IMR-90 (cell line): ENCODE measurements at regions not wholly inside any gene's neighbourhood (a gene's known extent, or its start where the extent isn't known, plus 50 kb on each side); places are given as distances from the start of the nearest gene placed in this dataset.

Experiments
- ATAC-seq: fragments of 200-7000 bp; cut with Tn5 transposase; 2 replicates; pipeline ENCODE4 v1.9.1; 2020; ENCODE audit warnings: low read depth, mild to moderate bottlenecking, moderate library complexity
- BruUV-seq: library from RNA; stranded (reverse); fragments of 400-500 nt; replicated peaks from 2 replicates; lab custom pipeline; 2021; lab: Mats Ljungman, UMichigan
- CTCF ChIA-PET: fragments of 300-600 bp; formaldehyde crosslinking; extraction: SDS; loops from one replicate; lab custom pipeline; 2021; ENCODE audit warnings: antibody characterized with exemption; lab: Yijun Ruan, JAX
- POLR2A ChIA-PET: fragments of 300-600 bp; sonication (Branson Sonifier 250); formaldehyde crosslinking; loops from one replicate; lab custom pipeline; 2022; ENCODE audit warnings: antibody characterized with exemption; ENCODE audit not compliant: unreplicated experiment; lab: Charles Lee
- DNase-seq: peaks from one replicate; pipeline ENCODE4 v3.0.0; 2013
- H2AFZ ChIP-seq: replicated peaks from 2 replicates; pipeline ENCODE3; 2013; ENCODE audit warnings: low read length, mild to moderate bottlenecking; ENCODE audit not compliant: poor library complexity
- H2AK5ac ChIP-seq: 2 replicates; pipeline ENCODE4 v1.6.1; 2013; ENCODE audit warnings: low read depth, low read length, inconsistent platforms
- H2AK9ac ChIP-seq: replicated peaks from 2 replicates; pipeline ENCODE3; 2013; ENCODE audit warnings: mild to moderate bottlenecking, low read depth, low read length, moderate library complexity; ENCODE audit not compliant: poor library complexity
- H2BK120ac ChIP-seq: 2 replicates; pipeline ENCODE4 v1.6.1; 2013; ENCODE audit warnings: low read depth, low read length, inconsistent platforms
- H2BK15ac ChIP-seq: 3 replicates; pipeline ENCODE4 v1.6.1; 2013; ENCODE audit warnings: low read depth, low read length, inconsistent platforms
- H2BK20ac ChIP-seq: 2 replicates; pipeline ENCODE4 v1.6.1; 2013; ENCODE audit warnings: low read depth, mild to moderate bottlenecking, inconsistent platforms, low read length, moderate library complexity
- H2BK5ac ChIP-seq: 2 replicates; pipeline ENCODE4 v1.6.1; 2013; ENCODE audit warnings: mild to moderate bottlenecking, low read depth, low read length, inconsistent platforms; ENCODE audit not compliant: poor library complexity, severe bottlenecking
- H3K14ac ChIP-seq: replicated peaks from 2 replicates; pipeline ENCODE4 v1.6.1; 2013; ENCODE audit warnings: low read depth, low read length, inconsistent platforms
- H3K18ac ChIP-seq: 2 replicates; pipeline ENCODE4 v1.6.1; 2013; ENCODE audit warnings: low read depth, low read length, control low read depth
- H3K23ac ChIP-seq: 2 replicates; pipeline ENCODE4 v1.6.1; 2013; ENCODE audit warnings: low read depth, low read length, inconsistent platforms
- H3K27ac ChIP-seq: 2 replicates; pipeline ENCODE4 v1.5.1; 2013; ENCODE audit warnings: mild to moderate bottlenecking, control low read depth, low read length; ENCODE audit not compliant: insufficient read depth
- H3K27me3 ChIP-seq: 2 replicates; pipeline ENCODE4 v1.6.1; 2013; ENCODE audit warnings: low read length; ENCODE audit not compliant: control insufficient read depth, insufficient read depth
- H3K36me3 ChIP-seq: 2 replicates; pipeline ENCODE4 v1.6.1; 2013; ENCODE audit warnings: low read length, mixed read lengths; ENCODE audit not compliant: control insufficient read depth, insufficient read depth
- H3K4ac ChIP-seq: 2 replicates; pipeline ENCODE4 v1.6.1; 2013; ENCODE audit warnings: low read depth, low read length, inconsistent platforms
- H3K4me1 ChIP-seq: 2 replicates; pipeline ENCODE4 v1.6.1; 2013; ENCODE audit warnings: low read length, mixed read lengths; ENCODE audit not compliant: control insufficient read depth, insufficient read depth
- H3K4me2 ChIP-seq: 2 replicates; pipeline ENCODE4 v1.6.1; 2013; ENCODE audit warnings: low read depth, mild to moderate bottlenecking, control low read depth, low read length, moderate library complexity
- H3K4me3 ChIP-seq: 2 replicates; pipeline ENCODE4 v1.5.1; 2013; ENCODE audit warnings: low read depth, mild to moderate bottlenecking, control low read depth, low read length, moderate library complexity; ENCODE audit not compliant: insufficient read depth
- H3K56ac ChIP-seq: 2 replicates; pipeline ENCODE4 v1.6.1; 2013; ENCODE audit warnings: low read length, inconsistent platforms; ENCODE audit not compliant: insufficient read depth; ENCODE audit errors: extremely low read depth
- H3K79me1 ChIP-seq, 2 experiments: 2 replicates each; pipeline ENCODE4 v1.6.1; 2013; ENCODE audit warnings: low read length in 2 of 2, inconsistent platforms in 1 of 2, low read depth in 1 of 2
- H3K9ac ChIP-seq: 2 replicates; pipeline ENCODE4 v1.6.1; 2013; ENCODE audit warnings: low read depth, low read length, control low read depth
- H3K9me1 ChIP-seq: 2 replicates; pipeline ENCODE4 v1.6.1; 2013; ENCODE audit warnings: low read length, inconsistent platforms; ENCODE audit not compliant: insufficient read depth
- H3K9me3 ChIP-seq: 2 replicates; pipeline ENCODE4 v1.6.1; 2013; ENCODE audit warnings: low read length; ENCODE audit not compliant: control insufficient read depth, insufficient read depth
- H4K20me1 ChIP-seq: 2 replicates; pipeline ENCODE4 v1.6.1; 2013; ENCODE audit warnings: low read length, inconsistent platforms; ENCODE audit not compliant: insufficient read depth
- H4K5ac ChIP-seq: 2 replicates; pipeline ENCODE4 v1.6.1; 2013; ENCODE audit warnings: mild to moderate bottlenecking, low read depth, low read length, control low read depth
- H4K8ac ChIP-seq, 2 experiments: 2 replicates each; pipeline ENCODE4 v1.6.1; 2013; ENCODE audit warnings: low read depth in 2 of 2, low read length in 2 of 2, control low read depth in 1 of 2, inconsistent platforms in 1 of 2
- H4K91ac ChIP-seq: 2 replicates; pipeline ENCODE4 v1.6.1; 2013; ENCODE audit warnings: low read depth, low read length, inconsistent platforms; ENCODE audit not compliant: insufficient read depth
- BHLHE40 ChIP-seq: fragments of 150-350 bp; IDR thresholded peaks from 2 replicates; pipeline ENCODE4 v1.6.1; 2016; ENCODE audit warnings: mild to moderate bottlenecking, low read depth, low read length
- CHD1 ChIP-seq: IDR thresholded peaks from 2 replicates; pipeline ENCODE4 v1.6.1; 2012; ENCODE audit warnings: low read depth, low read length, improper control_type of control experiment
- MAZ ChIP-seq: IDR thresholded peaks from 2 replicates; pipeline ENCODE4 v1.6.1; 2012; ENCODE audit warnings: low read depth, mild to moderate bottlenecking, low read length, improper control_type of control experiment, moderate library complexity, borderline replicate concordance
- MXI1 ChIP-seq: IDR thresholded peaks from 2 replicates; pipeline ENCODE4 v1.6.1; 2012; ENCODE audit warnings: low read depth, mild to moderate bottlenecking, low read length, moderate library complexity, borderline replicate concordance
- NFE2L2 ChIP-seq: fragments of 150-350 bp; IDR thresholded peaks from 2 replicates; pipeline ENCODE4 v1.6.1; 2016; ENCODE audit warnings: low read depth, mild to moderate bottlenecking, low read length
- POLR2A ChIP-seq: IDR thresholded peaks from 2 replicates; pipeline ENCODE4 v1.6.1; 2012; ENCODE audit warnings: mild to moderate bottlenecking, low read depth, low read length
- RCOR1 ChIP-seq: IDR thresholded peaks from 2 replicates; pipeline ENCODE4 v1.6.1; 2012; ENCODE audit warnings: mild to moderate bottlenecking, low read length, improper control_type of control experiment; ENCODE audit not compliant: insufficient replicate concordance
- RFX5 ChIP-seq: IDR thresholded peaks from 2 replicates; pipeline ENCODE4 v1.8.0; 2012; ENCODE audit warnings: low read depth, mild to moderate bottlenecking, low read length, moderate library complexity
- SMC3 ChIP-seq: fragments of 150-350 bp; IDR thresholded peaks from 2 replicates; pipeline ENCODE4 v1.6.1; 2016; ENCODE audit warnings: low read depth, mild to moderate bottlenecking, antibody characterized with exemption, low read length, moderate library complexity
- USF2 ChIP-seq: fragments of 150-350 bp; IDR thresholded peaks from 2 replicates; pipeline ENCODE4 v1.6.1; 2017; ENCODE audit warnings: mild to moderate bottlenecking, antibody characterized with exemption, low read length, low read depth
- WGBS, 2 experiments: methylation state at CpG; one replicate each; pipeline versions ENCODE4 v1.1.5 to v1.1.7; 2013; ENCODE audit warnings: missing lambda C conversion rate in 2 of 2; ENCODE audit not compliant: insufficient read length in 1 of 2; ENCODE audit errors: extremely low coverage in 2 of 2; 5-methylcytosine and 5-hydroxymethylcytosine counted together
- dilution Hi-C: fragments of 300-500 bp; cut with HindIII; formaldehyde crosslinking; loops from one replicate; pipeline ENCODE4 v1.14.3; 2018; ENCODE audit warnings: low sequenced_read_pairs; ENCODE audit not compliant: unreplicated experiment
- in situ Hi-C: fragments of 300-500 bp; cut with MboI; formaldehyde crosslinking; loops from 3 replicates; pipeline ENCODE4 v1.14.3; 2019; ENCODE audit warnings: low sequenced_read_pairs, inconsistent platforms, mixed read lengths
- intact Hi-C: fragments of 100-400 bp; cut with micrococcal nuclease; formaldehyde crosslinking; loops from 2 replicates; pipeline ENCODE4 v1.10.0; 2022
- TF ChIP-seq, protein P1 (sequence below): fragments of 150-350 bp; IDR thresholded peaks from 2 replicates; pipeline ENCODE4 v1.6.1; 2016; ENCODE audit warnings: low read depth, mild to moderate bottlenecking, low read length, moderate library complexity, borderline replicate concordance

GRCh38 chr3:130627882-130628281 lies 110.9 kb downstream of the COL6A6 start:
- H3K23ac ChIP-seq: no peak overlapping the region
- H3K27ac ChIP-seq: no peak overlapping the region
- H3K56ac ChIP-seq: no peak overlapping the region
- no peak overlapping the region for H2AFZ ChIP-seq
- no peak overlapping the region for H2AK5ac ChIP-seq
- ATAC-seq (no peak), DNase-seq (no peak)
- in situ Hi-C loops: no loop called here
- no peaks in the 10 kb centered on the region for H4K20me1 ChIP-seq
- H2BK15ac ChIP-seq: no peak overlapping the region
- intact Hi-C loops: no loop called here
- no peak overlapping the region for H2AK9ac ChIP-seq
- H3K4ac ChIP-seq: no peak overlapping the region
- no TSS peak for BruUV-seq
- POLR2A ChIA-PET: no interaction called here
- no peak overlapping the region for H2BK5ac ChIP-seq
- H4K5ac ChIP-seq: no peak overlapping the region
- H3K9me1 ChIP-seq: no peaks in the 10 kb centered on the region
- H3K79me1 ChIP-seq: no peaks in the 10 kb centered on the region
- no CpG with 5 or more reads among the region's 1 CpG for WGBS, 2 experiments
- H3K18ac ChIP-seq: no peak overlapping the region
- TF ChIP-seq RCOR1: no peak
- no peak for TF ChIP-seq USF2
- no peak for TF ChIP-seq NFE2L2
- TF ChIP-seq, protein P1, sequence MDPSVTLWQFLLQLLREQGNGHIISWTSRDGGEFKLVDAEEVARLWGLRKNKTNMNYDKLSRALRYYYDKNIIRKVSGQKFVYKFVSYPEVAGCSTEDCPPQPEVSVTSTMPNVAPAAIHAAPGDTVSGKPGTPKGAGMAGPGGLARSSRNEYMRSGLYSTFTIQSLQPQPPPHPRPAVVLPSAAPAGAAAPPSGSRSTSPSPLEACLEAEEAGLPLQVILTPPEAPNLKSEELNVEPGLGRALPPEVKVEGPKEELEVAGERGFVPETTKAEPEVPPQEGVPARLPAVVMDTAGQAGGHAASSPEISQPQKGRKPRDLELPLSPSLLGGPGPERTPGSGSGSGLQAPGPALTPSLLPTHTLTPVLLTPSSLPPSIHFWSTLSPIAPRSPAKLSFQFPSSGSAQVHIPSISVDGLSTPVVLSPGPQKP: no peak
- TF ChIP-seq CHD1: no peak
- TF ChIP-seq MXI1: no peak
- no peak for TF ChIP-seq SMC3
- no peak for TF ChIP-seq MAZ
- TF ChIP-seq RFX5: no peak
- no peak for TF ChIP-seq POLR2A
- no peak for TF ChIP-seq BHLHE40
- H3K9me3 ChIP-seq: no peaks in the 10 kb centered on the region
- no peak overlapping the region for H4K8ac ChIP-seq
- no peak overlapping the region for H3K4me2 ChIP-seq
- CTCF ChIA-PET: no interaction called here
- H3K27me3 ChIP-seq: no peaks in the 10 kb centered on the region
- no peak overlapping the region for H2BK120ac ChIP-seq
- H3K9ac ChIP-seq: no peak overlapping the region
- H3K14ac ChIP-seq: no peak overlapping the region
- H3K4me3 ChIP-seq: no peak overlapping the region
- H3K36me3 ChIP-seq: no peaks in the 10 kb centered on the region
- H4K91ac ChIP-seq: no peak overlapping the region
- H3K4me1 ChIP-seq: no peaks in the 10 kb centered on the region
- no peak overlapping the region for H2BK20ac ChIP-seq
- dilution Hi-C loops: no loop called here
